Left ventricle myocardium inferior (tissue), 1 donor: ENCODE measurements at regions not wholly inside any gene's neighbourhood (a gene's known extent, or its start where the extent isn't known, plus 50 kb on each side); places are given as distances from the start of the nearest gene placed in this dataset.
"Not testable (repeated sequence)": the region's sequence is repeated elsewhere in the genome, so short reads cannot be mapped to it uniquely, and the experiment has no call there.

Experiments
- DNase-seq: peaks from one replicate; pipeline ENCODE4 v3.0.0-alpha.2; 2020
- H3K27ac ChIP-seq: fragments of 200-600 bp; replicated peaks from 2 replicates; pipeline ENCODE4 v1.8.0; 2021
- H3K27me3 ChIP-seq: fragments of 200-600 bp; 2 replicates; pipeline ENCODE4 v1.8.0; 2021; ENCODE audit warnings: low read depth
- H3K36me3 ChIP-seq: fragments of 200-600 bp; 2 replicates; pipeline ENCODE4 v1.8.0; 2021
- H3K4me1 ChIP-seq: fragments of 200-600 bp; 2 replicates; pipeline ENCODE4 v1.8.0; 2021
- H3K4me3 ChIP-seq: fragments of 200-600 bp; 2 replicates; pipeline ENCODE4 v1.8.0; 2021; ENCODE audit warnings: mild to moderate bottlenecking, moderate library complexity
- H3K9me3 ChIP-seq: fragments of 200-600 bp; replicated peaks from 2 replicates; pipeline ENCODE4 v1.8.0; 2021
- CTCF ChIP-seq: fragments of 200-600 bp; IDR thresholded peaks from 2 replicates; pipeline ENCODE4 v1.8.0; 2021; ENCODE audit warnings: antibody characterized with exemption, mild to moderate bottlenecking, borderline replicate concordance
- intact Hi-C: fragments of 100-400 bp; cut with micrococcal nuclease; formaldehyde crosslinking; loops from one replicate; pipeline ENCODE4 v1.11.0; 2022
- donor health status: DM: no; HTN: yes; CAD: no; lungs with severe emphysema.

GRCh38 chr7:81062755-81063154, 143.9 kb upstream of the SEMA3C start:
- Histone ChIP-seq H3K4me3 (no peak overlapping the region), H3K27ac (no peak overlapping the region), H3K36me3 (no peaks in the 10 kb centered on the region), H3K4me1 (peaks cover 11% of the 10 kb centered on the region), H3K9me3 (no peaks in the 10 kb centered on the region), H3K27me3 (no peaks in the 10 kb centered on the region)
- no peak for DNase-seq
- TF ChIP-seq CTCF = no peak
- intact Hi-C loops = no loop called here

GRCh38 chr7:81057469-81057868, 138.6 kb upstream of the SEMA3C start:
- DNase-seq, H3K27me3 ChIP-seq, H3K9me3 ChIP-seq, H3K27ac ChIP-seq, H3K4me3 ChIP-seq, intact Hi-C loops, H3K36me3 ChIP-seq, H3K4me1 ChIP-seq: not testable (repeated sequence)

GRCh38 chr7:81053623-81054022, 134.8 kb upstream of the SEMA3C start:
- Histone ChIP-seq H3K4me1 (no peaks in the 10 kb centered on the region), H3K4me3 (no peak overlapping the region), H3K9me3 (no peaks in the 10 kb centered on the region), H3K27ac (no peak overlapping the region), H3K36me3 (no peaks in the 10 kb centered on the region), H3K27me3 (no peaks in the 10 kb centered on the region)
- DNase-seq = no peak
- no peak for TF ChIP-seq CTCF
- intact Hi-C loops = no loop called here

GRCh38 chr7:81051811-81052413, 133.1 kb upstream of the SEMA3C start:
- no peak overlapping the region for H3K4me3 ChIP-seq
- no peak for DNase-seq
- no peaks in the 10 kb centered on the region for H3K36me3 ChIP-seq
- intact Hi-C loops = no loop called here
- H3K9me3 ChIP-seq = peaks cover 7% of the 10 kb centered on the region
- H3K27ac ChIP-seq = no peak overlapping the region
- H3K4me1 ChIP-seq = no peaks in the 10 kb centered on the region
- no peaks in the 10 kb centered on the region for H3K27me3 ChIP-seq
- no peak for TF ChIP-seq CTCF

GRCh38 chr7:81045491-81046030, 126.7 kb upstream of the SEMA3C start:
- peaks cover 14% of the 10 kb centered on the region for H3K9me3 ChIP-seq
- DNase-seq = no peak
- H3K27ac ChIP-seq = no peak overlapping the region
- H3K27me3 ChIP-seq = no peaks in the 10 kb centered on the region
- no peaks in the 10 kb centered on the region for H3K36me3 ChIP-seq
- intact Hi-C loops = no loop called here
- H3K4me3 ChIP-seq = no peak overlapping the region
- TF ChIP-seq CTCF = no peak
- H3K4me1 ChIP-seq = no peaks in the 10 kb centered on the region

- H3K4me3 ChIP-seq, DNase-seq, H3K4me1 ChIP-seq, H3K27ac ChIP-seq, H3K27me3 ChIP-seq, intact Hi-C loops, H3K36me3 ChIP-seq: not testable (repeated sequence)
- H3K9me3 ChIP-seq = peaks cover 14% of the 10 kb centered on the region
Observed at GRCh38 chr7:81042646-81043045, 123.8 kb upstream of the SEMA3C start.
